ENCODE measurements at regions not wholly inside any gene's neighbourhood (a gene's known extent, or its start where the extent isn't known, plus 50 kb on each side); places are given as distances from the start of the nearest gene placed in this dataset.

DNA sequence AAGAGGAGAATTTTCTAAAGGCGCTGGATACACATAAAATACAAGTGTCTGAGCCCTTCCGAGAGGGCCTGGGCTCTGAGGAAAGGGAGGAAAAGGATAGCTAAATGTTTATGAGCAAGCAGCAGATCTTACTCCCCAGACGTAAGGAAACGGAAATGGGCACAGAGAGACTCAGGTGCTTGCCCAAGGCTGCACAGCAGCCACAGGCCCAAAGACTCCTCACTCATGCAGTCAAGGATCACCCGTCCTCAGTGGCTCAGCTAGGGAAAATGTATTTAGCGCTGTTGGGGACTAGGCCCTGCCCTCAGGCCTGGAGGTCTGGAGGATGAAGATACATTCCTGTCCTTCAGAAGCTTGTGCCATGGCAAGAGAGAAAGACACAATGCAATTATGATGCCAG is 107.2 kb upstream of the SYT13 start:
- TF ChIP-seq, protein P1, sequence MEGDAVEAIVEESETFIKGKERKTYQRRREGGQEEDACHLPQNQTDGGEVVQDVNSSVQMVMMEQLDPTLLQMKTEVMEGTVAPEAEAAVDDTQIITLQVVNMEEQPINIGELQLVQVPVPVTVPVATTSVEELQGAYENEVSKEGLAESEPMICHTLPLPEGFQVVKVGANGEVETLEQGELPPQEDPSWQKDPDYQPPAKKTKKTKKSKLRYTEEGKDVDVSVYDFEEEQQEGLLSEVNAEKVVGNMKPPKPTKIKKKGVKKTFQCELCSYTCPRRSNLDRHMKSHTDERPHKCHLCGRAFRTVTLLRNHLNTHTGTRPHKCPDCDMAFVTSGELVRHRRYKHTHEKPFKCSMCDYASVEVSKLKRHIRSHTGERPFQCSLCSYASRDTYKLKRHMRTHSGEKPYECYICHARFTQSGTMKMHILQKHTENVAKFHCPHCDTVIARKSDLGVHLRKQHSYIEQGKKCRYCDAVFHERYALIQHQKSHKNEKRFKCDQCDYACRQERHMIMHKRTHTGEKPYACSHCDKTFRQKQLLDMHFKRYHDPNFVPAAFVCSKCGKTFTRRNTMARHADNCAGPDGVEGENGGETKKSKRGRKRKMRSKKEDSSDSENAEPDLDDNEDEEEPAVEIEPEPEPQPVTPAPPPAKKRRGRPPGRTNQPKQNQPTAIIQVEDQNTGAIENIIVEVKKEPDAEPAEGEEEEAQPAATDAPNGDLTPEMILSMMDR (conservative IDR thresholded peaks at IDR 0.05), result no peak
- no peak for TF ChIP-seq ZFX (IDR thresholded peaks at IDR 0.05)

All from C4-2B (cell line).